H9 (cell line): ENCODE measurements at regions not wholly inside any gene's neighbourhood (a gene's known extent, or its start where the extent isn't known, plus 50 kb on each side); places are given as distances from the start of the nearest gene placed in this dataset.

Source experiments
- DNase-seq: peaks from one replicate; pipeline ENCODE4 v3.0.0-alpha.2; 2017
- H2AFZ ChIP-seq: one replicate; pipeline ENCODE4 v1.6.1; 2013; ENCODE audit warnings: mild to moderate bottlenecking, low read length, control low read depth, moderate library complexity
- H2AK5ac ChIP-seq: 2 replicates; pipeline ENCODE4 v1.6.1; 2013; ENCODE audit warnings: low read length, control low read depth, mixed read lengths; ENCODE audit not compliant: insufficient read length
- H2BK120ac ChIP-seq: one replicate; pipeline ENCODE4 v1.6.1; 2013; ENCODE audit warnings: low read depth, mild to moderate bottlenecking, low read length, control low read depth, inconsistent platforms; ENCODE audit not compliant: poor library complexity, severe bottlenecking
- H2BK12ac ChIP-seq: 2 replicates; pipeline ENCODE4 v1.6.1; 2013; ENCODE audit warnings: low read length, control low read depth, mixed read lengths, low read depth; ENCODE audit not compliant: insufficient read length
- H2BK15ac ChIP-seq: 2 replicates; pipeline ENCODE4 v1.6.1; 2013; ENCODE audit warnings: low read depth, low read length, control low read depth
- H2BK20ac ChIP-seq: one replicate; pipeline ENCODE4 v1.6.1; 2013; ENCODE audit warnings: low read depth, mild to moderate bottlenecking, low read length, control low read depth, inconsistent platforms; ENCODE audit not compliant: poor library complexity, severe bottlenecking
- H2BK5ac ChIP-seq: 2 replicates; pipeline ENCODE4 v1.6.1; 2013; ENCODE audit warnings: low read length, control low read depth, mixed read lengths; ENCODE audit not compliant: insufficient read length
- H3K14ac ChIP-seq: 2 replicates; pipeline ENCODE4 v1.6.1; 2013; ENCODE audit warnings: low read length, control low read depth; ENCODE audit not compliant: insufficient read depth
- H3K18ac ChIP-seq: 2 replicates; pipeline ENCODE4 v1.6.1; 2013; ENCODE audit warnings: low read depth, mild to moderate bottlenecking, mixed read lengths, low read length, control low read depth; ENCODE audit not compliant: insufficient read length
- H3K23ac ChIP-seq: 2 replicates; pipeline ENCODE4 v1.6.1; 2013; ENCODE audit warnings: low read length, control low read depth, mixed read lengths, low read depth; ENCODE audit not compliant: insufficient read length
- H3K23me2 ChIP-seq: 2 replicates; pipeline ENCODE4 v1.6.1; 2013; ENCODE audit warnings: low read depth, mild to moderate bottlenecking, mixed read lengths, low read length, control low read depth; ENCODE audit not compliant: insufficient read length, poor library complexity, severe bottlenecking
- H3K27ac ChIP-seq: 2 replicates; pipeline ENCODE4 v1.5.1; 2013; ENCODE audit warnings: low read length, control low read depth, mixed read lengths, low read depth; ENCODE audit not compliant: insufficient read length
- H3K27me3 ChIP-seq: 2 replicates; pipeline ENCODE4 v1.6.1; 2013; ENCODE audit warnings: low read length, control low read depth, inconsistent platforms; ENCODE audit not compliant: insufficient read depth
- H3K4ac ChIP-seq: 2 replicates; pipeline ENCODE4 v1.6.1; 2013; ENCODE audit warnings: low read depth, mild to moderate bottlenecking, control low read depth, inconsistent platforms, low read length, moderate library complexity
- H3K4me1 ChIP-seq: 2 replicates; pipeline ENCODE4 v1.6.1; 2013; ENCODE audit warnings: low read length, control low read depth, inconsistent platforms; ENCODE audit not compliant: insufficient read depth
- H3K4me2 ChIP-seq: 2 replicates; pipeline ENCODE4 v1.6.1; 2013; ENCODE audit warnings: low read length, control low read depth, mixed read lengths; ENCODE audit not compliant: insufficient read length, insufficient read depth
- H3K56ac ChIP-seq: 2 replicates; pipeline ENCODE4 v1.6.1; 2013; ENCODE audit warnings: low read depth, mild to moderate bottlenecking, mixed read lengths, low read length, control low read depth; ENCODE audit not compliant: insufficient read length
- H3K79me1 ChIP-seq: 2 replicates; pipeline ENCODE4 v1.6.1; 2013; ENCODE audit warnings: low read depth, mild to moderate bottlenecking, moderate library complexity, low read length, control low read depth, inconsistent platforms; ENCODE audit not compliant: insufficient read depth, poor library complexity, severe bottlenecking
- H3K79me2 ChIP-seq: 2 replicates; pipeline ENCODE4 v1.6.1; 2013; ENCODE audit warnings: low read length, control low read depth, inconsistent platforms; ENCODE audit not compliant: insufficient read depth
- H3K9ac ChIP-seq: 2 replicates; pipeline ENCODE4 v1.6.1; 2013; ENCODE audit warnings: low read length, control low read depth, mixed read lengths; ENCODE audit not compliant: insufficient read length; ENCODE audit errors: extremely low read depth
- H3K9me3 ChIP-seq: one replicate; pipeline ENCODE4 v1.6.1; 2013; ENCODE audit warnings: low read depth, low read length, inconsistent platforms; ENCODE audit not compliant: control insufficient read depth
- H3T11ph ChIP-seq: one replicate; pipeline ENCODE4 v1.6.1; 2013; ENCODE audit warnings: mild to moderate bottlenecking, low read length, control low read depth, inconsistent platforms
- H4K20me1 ChIP-seq: one replicate; pipeline ENCODE4 v1.6.1; 2013; ENCODE audit not compliant: control insufficient read depth, insufficient read length, insufficient read depth
- H4K5ac ChIP-seq: 2 replicates; pipeline ENCODE4 v1.6.1; 2013; ENCODE audit warnings: low read depth, mild to moderate bottlenecking, mixed read lengths, low read length, control low read depth; ENCODE audit not compliant: insufficient read length
- H4K8ac ChIP-seq: replicated peaks from 2 replicates; pipeline ENCODE4 v1.6.1; 2013; ENCODE audit warnings: low read length, control low read depth, mixed read lengths, low read depth; ENCODE audit not compliant: insufficient read length
- H4K91ac ChIP-seq: 2 replicates; pipeline ENCODE4 v1.6.1; 2013; ENCODE audit warnings: low read depth, mild to moderate bottlenecking, moderate library complexity, mixed read lengths, low read length, control low read depth; ENCODE audit not compliant: insufficient read length
- H3K27ac Mint-ChIP-seq, 3 experiments: 2 replicates in 2 of 3; 3 replicates in 1 of 3; pipeline ENCODE4 v1.8.0; 2020 to 2021; ENCODE audit warnings: mixed read lengths in 3 of 3, mild to moderate bottlenecking in 1 of 3, moderate library complexity in 1 of 3
- H3K27me3 Mint-ChIP-seq: 2 replicates; pipeline ENCODE4 v1.8.0; 2021; ENCODE audit warnings: low read depth, mild to moderate bottlenecking, moderate library complexity, mixed read lengths
- H3K36me3 Mint-ChIP-seq, 3 experiments: 2 replicates in 2 of 3; 3 replicates in 1 of 3; pipeline ENCODE4 v1.8.0; 2020 to 2021; ENCODE audit warnings: low read depth in 3 of 3, mixed read lengths in 3 of 3; ENCODE audit not compliant: insufficient read depth in 1 of 3
- H3K4me1 Mint-ChIP-seq, 2 experiments: 2 replicates each; pipeline ENCODE4 v1.8.0; 2020; ENCODE audit warnings: mixed read lengths in 2 of 2
- H3K4me3 Mint-ChIP-seq, 2 experiments: 2 replicates in 1 of 2; 3 replicates in 1 of 2; pipeline ENCODE4 v1.8.0; 2020 to 2021; ENCODE audit warnings: mild to moderate bottlenecking in 2 of 2, mixed read lengths in 2 of 2, moderate library complexity in 1 of 2
- H3K9me3 Mint-ChIP-seq, 2 experiments: 2 replicates in 1 of 2; 3 replicates in 1 of 2; pipeline ENCODE4 v1.8.0; 2020; ENCODE audit warnings: mild to moderate bottlenecking in 2 of 2, mixed read lengths in 2 of 2, moderate library complexity in 1 of 2
- WGBS: extraction: QIAGEN DNeasy Blood & Tissue Kit; methylation state at CpG from one replicate; pipeline ENCODE4 v1.1.7; 2013; ENCODE audit warnings: missing lambda C conversion rate, low lambda C conversion rate, mixed read lengths; ENCODE audit not compliant: insufficient read length; ENCODE audit errors: extremely low coverage; 5-methylcytosine and 5-hydroxymethylcytosine counted together
- TF ChIP-seq, protein P1 (sequence below): fragments of 200-600 bp; sonication (generic); conservative IDR thresholded peaks from 3 replicates; pipeline ENCODE4 v1.8.0; 2021; ENCODE audit warnings: antibody characterized with exemption, mild to moderate bottlenecking

DNA sequence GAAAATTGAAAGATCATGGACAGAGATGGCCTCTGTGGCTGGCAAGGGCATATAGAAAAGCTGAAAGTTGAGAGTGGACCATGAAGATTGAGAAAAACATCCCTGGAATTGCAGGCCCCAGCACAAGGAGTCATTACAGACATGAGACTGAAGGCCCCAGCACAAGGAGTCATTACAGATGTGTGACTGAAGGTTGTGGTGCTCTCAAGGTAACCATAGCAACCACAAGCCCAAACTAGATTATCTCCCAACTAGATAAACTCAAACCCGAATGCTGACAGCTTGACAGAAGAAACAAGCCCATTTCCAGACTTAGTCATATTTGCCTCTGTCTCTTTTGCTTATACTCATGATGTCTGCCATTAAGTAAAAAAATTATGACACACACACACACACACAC, 1252.1 kb upstream of the ADGRL4 start:
- H3K79me1 ChIP-seq: no peaks in the 10 kb centered on the region
- H3K79me2 ChIP-seq: no peaks in the 10 kb centered on the region
- H3K27ac ChIP-seq: no peak overlapping the region
- no peak overlapping the region for H3K23ac ChIP-seq
- no peak for DNase-seq
- H2BK15ac ChIP-seq: no peak overlapping the region
- H4K5ac ChIP-seq: no peak overlapping the region
- H3K9ac ChIP-seq: no peak overlapping the region
- no peak overlapping the region for H2BK12ac ChIP-seq
- H3K36me3 Mint-ChIP-seq: peaks cover 0 to 25% (median 8%) of the 10 kb centered on the region in 3 experiments; a peak in 5 of 7 replicates
- no peak overlapping the region for H2AFZ ChIP-seq
- H3K4me1 Mint-ChIP-seq: no peaks in the 10 kb centered on the region
- H4K20me1 ChIP-seq: no peaks in the 10 kb centered on the region
- no peak overlapping the region for H3K14ac ChIP-seq
- H3K4me1 ChIP-seq: no peaks in the 10 kb centered on the region
- H3K4me3 Mint-ChIP-seq: no peak overlapping the region
- TF ChIP-seq, protein P1, sequence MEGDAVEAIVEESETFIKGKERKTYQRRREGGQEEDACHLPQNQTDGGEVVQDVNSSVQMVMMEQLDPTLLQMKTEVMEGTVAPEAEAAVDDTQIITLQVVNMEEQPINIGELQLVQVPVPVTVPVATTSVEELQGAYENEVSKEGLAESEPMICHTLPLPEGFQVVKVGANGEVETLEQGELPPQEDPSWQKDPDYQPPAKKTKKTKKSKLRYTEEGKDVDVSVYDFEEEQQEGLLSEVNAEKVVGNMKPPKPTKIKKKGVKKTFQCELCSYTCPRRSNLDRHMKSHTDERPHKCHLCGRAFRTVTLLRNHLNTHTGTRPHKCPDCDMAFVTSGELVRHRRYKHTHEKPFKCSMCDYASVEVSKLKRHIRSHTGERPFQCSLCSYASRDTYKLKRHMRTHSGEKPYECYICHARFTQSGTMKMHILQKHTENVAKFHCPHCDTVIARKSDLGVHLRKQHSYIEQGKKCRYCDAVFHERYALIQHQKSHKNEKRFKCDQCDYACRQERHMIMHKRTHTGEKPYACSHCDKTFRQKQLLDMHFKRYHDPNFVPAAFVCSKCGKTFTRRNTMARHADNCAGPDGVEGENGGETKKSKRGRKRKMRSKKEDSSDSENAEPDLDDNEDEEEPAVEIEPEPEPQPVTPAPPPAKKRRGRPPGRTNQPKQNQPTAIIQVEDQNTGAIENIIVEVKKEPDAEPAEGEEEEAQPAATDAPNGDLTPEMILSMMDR: no peak
- H3K27me3 Mint-ChIP-seq: no peaks in the 10 kb centered on the region
- no peak overlapping the region for H3K56ac ChIP-seq
- no peaks in the 10 kb centered on the region for H3K23me2 ChIP-seq
- H2BK120ac ChIP-seq: no peak overlapping the region
- H3K9me3 ChIP-seq: no peaks in the 10 kb centered on the region
- H3K18ac ChIP-seq: no peak overlapping the region
- H3K27ac Mint-ChIP-seq: no peak overlapping the region
- H3K4ac ChIP-seq: no peak overlapping the region
- H3K4me2 ChIP-seq: no peak overlapping the region
- H3K9me3 Mint-ChIP-seq: peaks cover 16 to 19% of the 10 kb centered on the region in 2 experiments
- no peaks in the 10 kb centered on the region for H3K27me3 ChIP-seq
- H2AK5ac ChIP-seq: no peak overlapping the region
- H3T11ph ChIP-seq: no peak overlapping the region
- no peak overlapping the region for H2BK5ac ChIP-seq
- H4K91ac ChIP-seq: no peak overlapping the region
- no peak overlapping the region for H4K8ac ChIP-seq
- no CpG with 5 or more reads among the region's 1 CpG for WGBS
- no peak overlapping the region for H2BK20ac ChIP-seq
